Ecto neural progenitor cell (in vitro differentiated cells): ENCODE measurements at regions not wholly inside any gene's neighbourhood (a gene's known extent, or its start where the extent isn't known, plus 50 kb on each side); places are given as distances from the start of the nearest gene placed in this dataset.
"Not testable (repeated sequence)": the region's sequence is repeated elsewhere in the genome, so short reads cannot be mapped to it uniquely, and the experiment has no call there.

Source experiments
- DNase-seq: peaks from one replicate; pipeline ENCODE4 v3.0.0-alpha.2; 2018; ENCODE audit warnings: low spot score

GRCh38 chr11:49817705-49818430, 134.3 kb upstream of the OR4C13 start:
- not testable (repeated sequence) for DNase-seq

GRCh38 chr11:49823188-49823587, 129.0 kb upstream of the OR4C13 start:
- not testable (repeated sequence) for DNase-seq

DNA sequence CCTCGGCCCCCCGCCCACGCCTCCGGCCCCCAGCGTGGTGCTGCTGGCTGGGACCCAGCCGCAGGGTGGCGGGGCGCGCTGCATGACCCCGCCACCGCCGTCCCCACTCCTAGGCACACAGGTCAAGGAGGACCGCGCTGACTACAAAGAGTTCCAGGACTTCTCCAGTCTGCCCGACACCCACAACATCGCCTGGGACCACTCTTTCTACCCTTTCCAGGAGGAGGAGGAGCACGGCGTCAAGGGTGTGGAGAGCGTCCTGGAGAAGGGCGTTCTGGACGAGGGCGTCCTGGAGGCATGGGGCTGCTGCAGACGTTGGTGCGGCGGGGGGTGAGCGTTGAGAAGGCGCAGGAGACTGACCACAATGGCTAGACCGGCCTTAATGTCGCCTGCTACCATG, 101.7 kb upstream of the OR4C13 start:
- DNase-seq, result not testable (repeated sequence)

- DNase-seq, result no peak
Observed at GRCh38 chr11:49851511-49851910, 100.7 kb upstream of the OR4C13 start.

DNA sequence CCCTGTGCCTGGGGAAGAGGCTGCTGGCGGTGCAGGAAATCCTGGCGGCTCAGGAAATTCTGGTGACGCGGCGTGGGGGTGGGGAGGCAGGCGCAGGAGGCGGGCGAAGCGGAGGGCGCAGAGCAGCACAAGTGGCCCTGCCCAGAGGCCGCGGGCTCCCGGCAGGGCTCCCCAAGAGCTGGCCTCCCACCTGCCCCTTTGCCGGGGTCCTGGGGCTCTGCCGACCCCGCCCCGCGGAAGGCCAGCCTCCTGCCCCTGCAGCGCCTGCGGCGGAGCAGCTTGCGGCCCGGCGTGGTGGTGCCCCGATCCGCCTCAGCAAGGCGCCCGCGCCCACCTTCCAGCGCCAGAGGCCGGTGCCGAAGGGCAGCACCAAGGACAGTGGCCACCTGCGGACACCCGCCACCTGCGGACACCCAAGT, 100.2 kb upstream of the OR4C13 start:
- no peak for DNase-seq

DNA sequence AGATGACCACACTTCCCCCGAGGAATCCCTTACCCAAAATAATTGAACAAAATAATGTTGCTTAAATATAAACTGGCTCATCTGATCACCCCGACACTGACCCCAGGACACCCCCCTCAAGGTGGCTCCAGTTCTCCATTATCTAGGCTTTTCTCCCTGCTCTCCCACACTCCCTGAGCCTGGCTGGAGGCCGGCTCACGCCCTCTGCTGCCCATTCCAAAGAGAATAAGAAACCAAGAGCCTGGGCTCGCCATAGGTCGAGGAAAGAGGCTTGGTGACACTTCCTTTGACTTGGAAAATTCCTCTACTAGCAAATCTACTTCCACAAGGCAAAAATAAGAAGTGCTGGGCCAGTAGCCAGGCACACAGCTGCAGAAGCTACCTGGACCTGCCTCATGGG, 63.3 kb upstream of the OR4C13 start:
- not testable (repeated sequence) for DNase-seq

DNA sequence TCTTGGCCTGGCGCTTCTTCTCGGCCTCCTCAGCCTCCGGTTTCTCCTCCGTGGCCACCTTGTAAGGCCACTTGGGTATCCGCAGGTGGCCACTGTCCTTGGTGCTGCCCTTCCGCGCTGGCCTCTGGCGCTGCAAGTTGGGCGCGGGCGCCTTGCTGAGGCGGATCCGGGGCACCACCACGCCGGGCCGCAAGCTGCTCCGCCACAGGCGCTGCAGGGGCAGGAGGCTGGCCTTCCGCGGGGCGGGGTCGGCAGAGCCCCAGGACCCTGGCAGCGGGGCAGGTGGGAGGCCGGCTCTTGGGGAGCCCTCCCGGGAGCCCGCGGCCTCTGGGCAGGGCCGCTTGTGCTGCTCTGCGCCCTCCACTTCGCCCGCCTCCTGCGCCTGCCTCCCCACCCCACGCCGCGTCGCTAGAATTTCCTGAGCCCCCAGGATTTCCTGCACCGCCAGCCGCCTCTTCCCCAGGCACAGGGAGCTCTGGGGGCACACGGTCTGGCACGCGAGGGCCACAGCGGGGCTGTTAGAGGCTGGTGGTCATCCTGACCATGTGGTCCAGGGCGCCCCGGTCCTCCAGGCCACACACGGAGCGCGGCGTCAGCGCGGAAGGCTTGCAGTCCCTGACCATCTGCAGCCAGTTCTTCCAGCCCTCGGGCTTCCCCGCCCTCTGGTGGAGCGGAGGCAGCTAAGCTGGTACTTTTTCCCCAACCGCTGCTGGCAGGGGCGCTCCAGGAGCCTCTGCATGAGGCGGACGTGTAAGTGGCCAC, 60.1 kb upstream of the OR4C13 start:
- not testable (repeated sequence) for DNase-seq

- DNase-seq, result not testable (repeated sequence)
Observed at GRCh38 chr11:49893442-49893841, 58.7 kb upstream of the OR4C13 start.
